ENCODE measurements at regions not wholly inside any gene's neighbourhood (a gene's known extent, or its start where the extent isn't known, plus 50 kb on each side); places are given as distances from the start of the nearest gene placed in this dataset.
A peak's percentile ranks its signal among the peaks of the same experiment; 100 is the strongest.

DNA sequence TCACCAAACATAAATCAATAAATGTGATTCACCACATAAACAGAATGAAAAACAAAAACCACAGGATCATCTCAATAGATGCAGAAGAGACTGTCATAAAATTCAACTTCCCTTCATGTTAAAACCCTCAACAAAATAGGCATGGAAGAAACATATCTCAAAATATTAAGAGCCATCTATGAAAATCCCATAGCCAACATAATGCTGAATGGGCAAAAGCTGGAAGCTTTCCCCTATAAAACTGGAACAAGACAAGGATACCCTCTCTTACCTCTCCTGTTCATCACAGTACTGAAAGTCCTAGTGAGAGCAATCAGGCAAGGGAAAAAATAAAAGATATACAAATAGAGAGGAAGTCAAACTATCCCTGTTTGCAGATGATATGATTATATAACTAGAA lies 806.1 kb upstream of the MIR17HG start:
- no peak for DNase-seq (ENCODE audit: low spot score in 2 of 2)
- FAIRE-seq, result no peak

DNA sequence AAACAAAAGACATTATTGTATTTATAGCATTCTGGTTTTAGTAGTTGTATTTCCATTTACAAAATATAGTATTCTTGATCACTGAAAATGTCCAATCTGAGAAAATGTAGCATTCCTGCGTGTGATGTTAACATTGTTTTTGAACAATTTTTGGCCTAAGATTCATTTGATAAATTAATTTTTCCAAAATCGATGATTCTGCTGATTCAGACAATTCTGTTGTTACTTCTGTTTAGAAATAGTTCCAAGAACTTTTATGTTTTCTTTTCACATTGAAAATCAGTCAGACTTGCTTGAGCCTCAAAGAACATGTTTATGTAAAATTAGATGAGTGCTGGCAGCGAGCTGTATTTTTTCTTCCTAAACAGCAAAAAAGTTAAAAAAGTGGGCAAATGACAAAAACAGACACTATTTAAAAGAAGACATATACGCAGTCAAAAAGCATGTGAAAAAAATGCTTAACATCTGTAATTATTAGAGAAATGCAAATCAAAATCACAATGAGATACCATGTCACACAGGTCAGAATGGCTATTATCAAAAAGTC lies 804.5 kb upstream of the MIR17HG start:
- DNase-seq (ENCODE audit: low spot score in 2 of 2) (no peak), FAIRE-seq (no peak)

DNA sequence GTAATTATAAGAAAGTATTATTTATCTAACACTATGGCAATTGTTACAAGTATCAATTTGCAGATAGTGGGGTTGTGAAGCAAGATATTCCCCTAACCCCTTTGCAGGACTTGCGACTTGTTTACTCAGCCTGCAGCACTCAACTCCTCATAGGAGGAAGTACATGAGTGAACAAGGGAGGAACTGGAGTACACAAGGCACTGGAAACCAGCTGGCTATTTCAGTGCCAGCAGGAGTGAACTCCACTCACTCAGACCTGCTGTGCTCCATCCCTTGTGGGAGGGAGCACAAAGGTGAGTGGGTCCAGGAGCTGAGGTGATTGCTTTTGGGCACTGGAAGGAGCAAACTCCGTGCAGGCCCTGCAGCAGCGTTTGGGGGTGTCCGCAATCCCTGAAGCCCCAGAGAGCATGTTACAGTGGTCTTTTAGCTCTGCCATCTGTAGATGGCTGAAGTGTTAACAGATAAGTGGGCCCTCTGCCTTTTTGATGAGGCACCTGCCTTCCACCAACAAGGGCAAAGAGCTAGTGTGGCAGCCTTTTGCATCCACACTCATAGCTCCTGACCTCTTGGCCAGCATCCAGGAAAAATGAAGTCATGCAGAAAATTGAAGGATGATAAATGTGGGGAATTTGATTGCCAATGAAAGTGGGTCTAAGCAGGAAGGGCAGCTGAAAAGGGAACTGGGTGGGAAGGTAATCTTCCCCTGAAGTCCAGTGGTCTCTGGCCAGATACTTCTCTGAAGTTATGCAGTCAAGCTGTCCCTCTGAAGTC lies 802.2 kb upstream of the MIR17HG start:
- DNase-seq (ENCODE audit: low spot score in 2 of 2) (no peak), FAIRE-seq (no peak)

DNA sequence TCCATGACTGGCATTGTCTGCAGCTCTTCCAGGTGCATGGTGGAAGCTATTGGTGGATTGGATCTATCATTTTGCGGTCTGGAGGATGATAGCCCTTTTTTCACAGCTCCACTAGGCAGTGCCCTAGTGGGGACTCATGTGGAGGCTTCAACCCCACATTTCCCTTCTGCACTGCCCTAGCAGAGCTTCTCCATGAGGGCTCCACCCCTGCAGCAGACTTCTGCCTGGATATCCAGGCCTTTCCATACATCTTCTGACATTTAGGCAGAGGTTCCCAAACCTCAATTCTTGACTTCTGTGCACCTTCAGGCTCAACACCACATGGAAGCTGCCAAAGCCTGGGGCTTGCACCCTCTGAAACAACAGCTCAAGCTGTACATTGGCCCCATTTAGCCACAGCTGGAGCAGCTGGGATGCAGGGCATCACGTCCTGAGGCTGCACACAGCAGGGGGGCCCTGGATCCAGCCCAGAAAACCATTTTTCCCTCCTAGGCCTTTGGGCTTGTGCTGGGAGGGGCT lies 800.2 kb upstream of the MIR17HG start:
- no peak for FAIRE-seq

DNA sequence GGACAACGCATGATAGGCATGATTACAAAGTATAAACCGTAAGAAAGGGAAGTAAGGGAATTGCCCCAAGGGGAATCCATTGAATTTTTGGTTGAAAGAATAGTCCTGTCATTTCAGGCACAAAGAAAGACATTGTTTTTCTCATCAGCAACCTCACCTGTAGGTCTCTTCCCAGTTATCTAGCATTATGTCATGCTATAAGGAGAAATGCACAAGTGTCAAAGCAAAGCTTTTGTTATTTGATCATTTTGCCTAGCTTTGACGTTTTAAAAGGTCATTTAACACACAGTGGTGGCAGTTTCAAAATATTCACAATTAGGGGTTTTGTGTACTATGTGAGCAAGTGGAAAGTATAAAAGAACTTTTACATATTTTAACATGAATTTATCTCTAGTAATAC lies 796.2 kb upstream of the MIR17HG start:
- FAIRE-seq (no peak), DNase-seq (ENCODE audit: low spot score in 2 of 2) (no peak)

More for the DNA sequence above, 800.2 kb upstream of the MIR17HG start:
- no peak for DNase-seq (ENCODE audit: low spot score in 2 of 2)

GRCh38 chr13:90552702-90553101 lies 794.8 kb upstream of the MIR17HG start:
- no peak for DNase-seq (ENCODE audit: low spot score in 2 of 2)
- FAIRE-seq, result no peak

GRCh38 chr13:90553159-90553558 lies 794.3 kb upstream of the MIR17HG start:
- no peak for DNase-seq (ENCODE audit: low spot score in 2 of 2)
- no peak for FAIRE-seq

DNA sequence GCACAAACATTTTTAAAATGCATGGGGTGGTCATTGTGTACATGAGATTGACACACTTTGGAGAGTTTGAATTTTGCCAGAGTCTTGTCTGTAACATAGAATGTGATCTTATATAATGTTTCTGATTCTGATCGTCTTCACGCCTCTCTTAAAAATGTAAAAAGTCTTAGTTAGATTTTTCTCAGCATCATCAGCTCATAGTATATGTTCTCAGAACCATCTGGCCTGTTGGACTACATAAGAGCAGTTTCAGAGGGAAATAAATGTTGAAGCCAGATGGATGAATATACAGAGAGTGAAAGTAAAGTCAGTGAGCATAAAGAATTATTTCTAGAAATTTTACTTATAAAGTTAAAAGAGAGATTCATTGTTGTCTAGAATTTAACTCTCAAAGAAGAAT lies 789.9 kb upstream of the MIR17HG start:
- DNase-seq (ENCODE audit: low spot score in 2 of 2), result no peak
- FAIRE-seq, result no peak

DNA sequence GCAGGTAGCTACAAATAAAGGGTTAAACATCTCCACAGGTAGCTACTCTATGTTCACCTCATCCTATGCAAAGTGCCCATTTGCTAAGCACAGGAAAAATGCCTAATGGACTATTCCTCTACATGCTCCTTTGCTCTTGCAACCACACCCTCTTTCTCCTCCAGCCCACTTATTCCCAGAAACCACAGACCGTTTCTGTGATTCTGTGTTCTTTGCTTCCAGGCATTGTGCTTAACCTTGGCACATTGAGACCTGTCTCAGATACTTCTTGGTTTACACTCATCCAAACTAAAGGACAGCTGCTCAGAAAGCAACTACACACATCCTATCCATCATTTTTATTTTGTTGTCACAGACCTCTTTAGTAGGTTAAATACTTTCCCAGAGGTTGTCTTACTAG lies 785.0 kb upstream of the MIR17HG start:
- FAIRE-seq, result no peak

DNA sequence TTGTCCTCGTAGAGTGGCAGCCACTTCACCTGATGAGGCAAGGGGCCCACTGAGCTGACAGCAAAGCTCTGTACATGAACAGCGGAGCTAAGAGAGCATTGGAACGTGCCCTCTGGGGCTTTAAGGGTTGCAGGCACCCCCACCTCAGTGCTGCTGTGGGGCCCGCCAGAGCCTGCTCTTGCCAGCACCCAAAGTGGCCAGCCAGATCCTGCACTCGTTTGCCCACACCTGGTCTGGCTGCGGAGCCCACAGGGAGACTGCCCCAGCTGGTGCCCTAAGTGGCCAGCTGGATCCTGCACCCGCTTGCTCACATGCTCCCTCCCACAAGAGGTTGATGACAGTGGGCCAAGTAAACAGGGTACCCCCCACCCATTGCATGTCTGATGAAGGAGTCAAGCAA lies 783.4 kb upstream of the MIR17HG start:
- DNase-seq (ENCODE audit: low spot score in 2 of 2) (no peak), FAIRE-seq (no peak)

More for the DNA sequence above, 785.0 kb upstream of the MIR17HG start:
- no peak for DNase-seq (ENCODE audit: low spot score in 2 of 2)

- FAIRE-seq (no peak), DNase-seq (ENCODE audit: low spot score in 2 of 2) (no peak)
Measured at GRCh38 chr13:90564566-90564965, 782.9 kb upstream of the MIR17HG start.

DNA sequence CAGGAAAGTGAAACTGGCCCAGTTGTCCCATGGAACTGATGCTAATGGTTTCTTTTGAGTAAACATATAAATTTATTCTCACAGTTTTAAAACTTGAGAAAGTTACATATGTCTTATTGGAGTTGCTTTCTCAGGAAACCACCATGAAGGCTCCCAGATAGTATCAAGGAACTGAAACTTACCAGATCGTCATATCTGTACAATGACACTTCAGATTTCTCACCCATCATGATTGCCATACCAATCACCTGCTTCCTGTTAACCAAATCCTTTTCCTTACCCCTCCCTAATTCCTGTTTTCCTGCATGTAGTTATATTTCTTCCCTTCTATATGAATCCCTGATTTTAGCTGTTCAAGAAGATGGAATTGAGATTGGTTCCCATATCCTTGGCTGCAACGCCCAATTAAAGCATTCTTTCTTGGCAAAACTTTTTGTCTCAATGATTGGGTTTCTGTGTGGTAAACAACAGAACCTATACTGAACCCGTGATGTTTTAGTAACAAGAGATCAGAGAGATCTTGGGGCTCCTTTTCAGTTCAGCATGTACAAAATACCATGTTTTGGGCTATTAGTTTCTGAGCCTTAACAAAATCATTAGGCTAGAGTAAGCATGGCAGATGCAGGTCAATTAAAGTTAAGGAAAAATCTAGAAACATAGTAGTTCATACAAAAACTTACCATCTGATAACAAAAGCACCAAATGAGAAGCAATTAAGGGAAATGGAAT lies 781.3 kb upstream of the MIR17HG start:
- DNase-seq (ENCODE audit: low spot score in 2 of 2), result no peak
- no peak for FAIRE-seq

- DNase-seq (ENCODE audit: low spot score in 2 of 2) (no peak), FAIRE-seq (no peak)
Measured at GRCh38 chr13:90568165-90568564, 779.3 kb upstream of the MIR17HG start.

- no peak for FAIRE-seq
- no peak for DNase-seq (ENCODE audit: low spot score in 2 of 2)
Measured at GRCh38 chr13:90576067-90576466, 771.4 kb upstream of the MIR17HG start.

DNA sequence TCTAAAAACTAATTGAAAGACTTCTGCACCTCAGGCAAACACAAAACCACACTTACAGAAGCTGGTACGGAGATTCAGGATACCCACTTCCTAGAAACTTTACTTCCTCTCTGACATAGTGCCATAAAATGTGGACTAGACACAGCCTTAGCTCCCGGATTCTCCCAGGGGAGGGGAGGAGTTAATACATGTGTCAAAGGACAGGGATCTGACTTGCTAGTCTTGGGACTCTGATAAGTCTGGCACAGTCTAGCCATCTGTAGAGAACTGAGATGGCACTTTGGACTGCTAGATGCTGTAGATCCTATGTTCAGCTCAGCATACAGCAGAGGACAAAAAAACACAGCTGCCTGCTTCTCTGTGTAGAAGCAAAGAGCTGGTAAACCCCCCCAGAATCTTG lies 769.8 kb upstream of the MIR17HG start:
- DNase-seq (ENCODE audit: low spot score in 2 of 2), result no peak
- no peak for FAIRE-seq

- FAIRE-seq, result no peak
- no peak for DNase-seq (ENCODE audit: low spot score in 2 of 2)
Measured at GRCh38 chr13:90585392-90585791, 762.1 kb upstream of the MIR17HG start.

DNA sequence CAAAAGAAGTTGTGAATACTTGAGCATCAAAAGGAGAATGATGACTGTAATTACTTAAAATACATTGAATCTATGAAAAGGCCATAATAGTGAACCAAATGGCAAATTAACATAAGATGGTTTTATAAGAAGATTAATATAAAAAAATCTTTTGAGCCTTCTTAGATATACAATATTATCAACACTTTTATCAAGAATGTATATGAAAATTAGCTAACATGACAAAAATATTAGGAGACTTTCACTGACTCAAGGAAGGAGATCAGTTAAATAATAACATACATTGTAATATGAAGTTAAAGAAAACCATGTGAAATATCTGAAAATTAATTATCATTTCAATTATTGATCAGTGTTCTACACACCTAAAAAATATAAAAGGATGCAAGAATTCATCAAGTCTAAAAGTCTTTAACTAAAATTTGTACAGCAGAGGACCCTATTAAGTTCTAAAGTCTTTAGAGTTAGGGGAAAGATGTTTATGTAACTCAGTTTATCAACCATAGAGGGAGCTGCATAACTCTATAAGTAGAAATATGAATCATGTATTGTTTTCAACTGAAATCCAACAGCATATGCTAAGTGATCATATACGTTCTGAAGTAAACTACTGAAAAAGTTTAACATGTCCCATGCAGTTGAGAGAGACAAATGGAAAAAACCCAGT lies 756.1 kb upstream of the MIR17HG start:
- peak; percentile 44 for FAIRE-seq

GRCh38 chr13:90591927-90592268 lies 755.6 kb upstream of the MIR17HG start:
- no peak for DNase-seq (ENCODE audit: low spot score in 2 of 2)
- FAIRE-seq, result no peak

More for the DNA sequence above, 756.1 kb upstream of the MIR17HG start:
- no peak for DNase-seq (ENCODE audit: low spot score in 2 of 2)

DNA sequence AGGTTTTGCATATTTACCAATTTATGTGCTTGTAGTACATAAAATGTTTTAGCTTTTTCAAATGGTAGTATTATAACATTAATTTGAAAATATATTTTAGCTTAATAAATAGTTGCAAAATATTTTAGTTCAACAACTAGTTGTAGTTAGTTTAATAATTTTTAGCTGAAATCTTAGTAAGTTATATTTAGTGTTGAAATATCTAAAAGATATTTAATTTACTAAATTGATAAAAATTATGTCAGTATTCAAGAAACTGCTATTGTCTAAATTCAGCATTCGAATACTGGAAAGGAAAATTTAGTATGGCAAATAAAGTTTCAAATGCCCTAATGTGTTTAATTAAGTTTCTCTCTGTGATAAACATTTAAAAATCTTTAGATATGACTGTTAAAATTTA lies 754.5 kb upstream of the MIR17HG start:
- DNase-seq (ENCODE audit: low spot score in 2 of 2) (no peak), FAIRE-seq (peak; percentile 51)

DNA sequence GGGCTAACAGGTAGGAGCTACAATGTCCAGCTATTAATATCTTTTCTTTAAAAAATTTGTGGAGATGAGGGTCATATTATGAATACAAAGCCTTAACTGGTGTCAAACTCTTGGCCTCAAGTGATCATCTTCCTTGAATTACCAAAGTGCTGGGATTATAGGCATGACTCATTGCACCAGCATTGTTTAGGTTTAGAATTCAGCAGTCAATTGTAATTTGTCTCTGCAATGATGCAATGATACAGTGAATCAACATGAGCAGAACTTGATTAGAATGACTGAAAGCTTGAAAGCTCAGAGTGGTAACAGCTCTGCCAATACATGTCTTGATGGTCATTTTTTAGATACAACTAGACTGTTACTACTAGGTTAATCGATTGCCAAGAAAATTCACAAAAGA lies 752.8 kb upstream of the MIR17HG start:
- FAIRE-seq, result no peak
- DNase-seq (ENCODE audit: low spot score in 2 of 2), result no peak

DNA sequence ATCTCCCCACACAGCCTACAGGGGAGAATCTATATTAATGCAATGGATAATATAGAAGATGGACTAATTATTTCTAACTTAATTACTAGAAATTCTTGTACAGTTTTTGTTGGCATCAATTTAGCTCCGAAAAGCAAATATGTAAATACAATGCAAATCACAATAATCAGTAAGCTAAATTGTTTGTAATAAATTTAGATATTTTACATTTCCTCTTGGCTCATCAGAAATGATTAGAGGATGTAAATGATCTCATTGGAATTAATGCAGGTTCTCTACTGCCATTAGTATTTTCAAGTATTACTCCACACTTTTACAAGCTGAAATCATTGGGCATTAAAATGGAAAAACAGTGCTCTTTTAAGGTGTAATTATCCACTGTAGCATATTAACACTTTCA lies 741.8 kb upstream of the MIR17HG start:
- no peak for FAIRE-seq
- no peak for DNase-seq (ENCODE audit: low spot score in 2 of 2)

All from frontal cortex (tissue), 3 donors.